ENCODE measurements at regions not wholly inside any gene's neighbourhood (a gene's known extent, or its start where the extent isn't known, plus 50 kb on each side); places are given as distances from the start of the nearest gene placed in this dataset.

DNA sequence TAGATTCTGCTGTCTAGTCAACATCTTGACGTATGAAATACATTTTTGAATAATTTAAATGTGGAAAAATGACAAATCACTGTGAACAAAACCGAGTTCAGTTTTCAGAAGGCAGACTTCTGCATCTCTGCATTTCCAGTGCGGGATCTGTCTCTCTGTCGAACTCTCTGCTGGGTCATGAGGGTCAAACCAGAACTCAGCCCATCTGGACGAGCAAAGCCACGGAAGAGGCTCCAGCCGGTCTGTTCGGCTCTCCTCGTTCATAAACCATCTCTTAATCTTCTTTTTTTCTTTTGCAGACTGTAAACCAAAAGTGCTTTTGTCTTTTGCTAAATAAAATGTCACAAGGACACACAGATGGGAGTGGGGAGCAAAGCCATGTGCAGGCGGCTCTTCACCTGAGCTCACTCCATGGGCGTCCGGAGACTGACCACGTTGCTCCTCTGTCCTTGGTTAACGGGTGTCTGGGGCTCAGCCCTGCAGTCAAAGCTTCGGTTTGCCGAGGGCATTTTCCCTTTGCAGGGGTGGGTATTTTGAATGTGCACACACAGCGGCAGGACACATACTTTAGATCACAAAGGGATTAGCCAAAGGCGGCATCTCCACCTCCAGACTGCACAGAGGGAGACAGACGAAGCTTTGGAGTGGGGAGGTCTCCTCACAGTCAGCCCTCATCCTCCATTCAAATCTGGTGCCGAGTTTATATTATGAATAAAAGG is 737.9 kb upstream of the SALL3 start:
- no peaks in the 10 kb centered on the region for H3K4me1 ChIP-seq (ENCODE audit: insufficient read depth)
- H4K20me1 ChIP-seq (ENCODE audit: insufficient read depth): no peaks in the 10 kb centered on the region
- no peaks in the 10 kb centered on the region for H3K36me3 ChIP-seq (ENCODE audit: low read depth)
- no peak for DNase-seq
- TF ChIP-seq EZH2 (IDR thresholded peaks at IDR 0.05; ENCODE audit: insufficient read depth, poor library complexity, severe bottlenecking): no peak
- no peak for TF ChIP-seq EZH2phosphoT487 (IDR thresholded peaks at IDR 0.05; ENCODE audit: insufficient read depth, low read depth)
- no peaks in the 10 kb centered on the region for H3K9me2 ChIP-seq (ENCODE audit: insufficient read depth)
- 2 to 4% methylated on average over 20 of the region's 20 CpGs for WGBS, 2 experiments (ENCODE audit: low coverage in 1 of 2, low lambda C conversion rate in 2 of 2, missing lambda C conversion rate in 2 of 2)
- H3K79me2 ChIP-seq (ENCODE audit: insufficient read depth): no peaks in the 10 kb centered on the region
- no peak overlapping the region for H3K4me3 ChIP-seq
- H2AFZ ChIP-seq: no peak overlapping the region
- no peak overlapping the region for H3K27ac ChIP-seq
- H3K9ac ChIP-seq: no peak overlapping the region
- H3F3A ChIP-seq (ENCODE audit: insufficient read depth): no peaks in the 10 kb centered on the region
- H3K27me3 ChIP-seq (replicated peaks; ENCODE audit: insufficient read depth): no peaks in the 10 kb centered on the region
- in situ Hi-C loops (cut with MboI): no loop called here
- H3K4me2 ChIP-seq (ENCODE audit: unreplicated experiment): no peak overlapping the region
- no peaks in the 10 kb centered on the region for H3K9me3 ChIP-seq (ENCODE audit: low read depth)

DNA sequence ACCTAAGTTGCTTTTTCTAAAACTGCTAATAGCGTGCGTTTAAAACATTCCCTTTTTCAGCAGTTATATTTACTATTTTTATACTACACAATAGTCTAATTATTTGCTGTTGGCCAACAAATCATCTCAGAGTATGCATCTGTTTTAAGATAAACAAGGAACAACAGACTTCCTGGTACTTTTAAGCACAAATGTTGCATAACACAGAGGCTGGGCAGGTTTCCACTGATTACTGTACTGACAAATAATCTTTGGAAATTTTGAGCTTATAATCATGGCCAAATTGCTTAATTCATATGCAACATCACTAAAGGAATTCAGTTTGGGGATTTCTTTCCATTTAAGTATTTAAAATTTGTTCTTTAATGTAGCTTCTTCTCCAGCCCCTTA is 737.4 kb upstream of the SALL3 start:
- H3K9me2 ChIP-seq (ENCODE audit: insufficient read depth): no peaks in the 10 kb centered on the region
- no peaks in the 10 kb centered on the region for H3K27me3 ChIP-seq (replicated peaks; ENCODE audit: insufficient read depth)
- 0 to 4% methylated on average over 2 of the region's 2 CpGs for WGBS, 2 experiments (ENCODE audit: low coverage in 1 of 2, low lambda C conversion rate in 2 of 2, missing lambda C conversion rate in 2 of 2)
- no peak overlapping the region for H3K9ac ChIP-seq
- H3K4me1 ChIP-seq (ENCODE audit: insufficient read depth): no peaks in the 10 kb centered on the region
- H3K9me3 ChIP-seq (ENCODE audit: low read depth): no peaks in the 10 kb centered on the region
- H2AFZ ChIP-seq: no peak overlapping the region
- H3F3A ChIP-seq (ENCODE audit: insufficient read depth): no peaks in the 10 kb centered on the region
- H4K20me1 ChIP-seq (ENCODE audit: insufficient read depth): no peaks in the 10 kb centered on the region
- no peaks in the 10 kb centered on the region for H3K79me2 ChIP-seq (ENCODE audit: insufficient read depth)
- no peaks in the 10 kb centered on the region for H3K36me3 ChIP-seq (ENCODE audit: low read depth)
- peak overlapping the region; percentile 8; the same call in 1 of the 2 replicates for H3K27ac ChIP-seq
- TF ChIP-seq EZH2 (IDR thresholded peaks at IDR 0.05; ENCODE audit: insufficient read depth, poor library complexity, severe bottlenecking) (no peak), EZH2phosphoT487 (IDR thresholded peaks at IDR 0.05; ENCODE audit: insufficient read depth, low read depth) (no peak)
- peak; percentile 32 for DNase-seq
- no peak overlapping the region for H3K4me2 ChIP-seq (ENCODE audit: unreplicated experiment)
- in situ Hi-C loops (cut with MboI): no loop called here
- no peak overlapping the region for H3K4me3 ChIP-seq

DNA sequence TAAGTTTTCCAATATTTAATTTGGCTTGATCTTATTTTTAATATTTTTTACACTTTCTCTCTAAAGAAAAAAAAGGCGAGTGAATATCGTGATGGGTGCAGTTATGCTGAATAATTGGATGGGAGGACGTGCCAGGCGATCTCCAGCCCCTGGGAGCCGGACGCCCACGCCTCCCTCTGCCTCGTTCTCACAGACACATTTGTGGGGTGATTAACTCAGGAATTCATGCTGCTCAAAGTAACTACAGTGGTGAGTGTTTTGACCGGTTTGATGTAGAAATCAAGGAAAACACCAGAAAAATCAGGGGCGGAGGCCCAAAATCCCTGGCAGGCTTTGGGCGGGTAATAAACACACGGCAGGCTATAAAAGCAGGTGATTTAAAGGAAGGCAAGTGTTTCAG is 736.8 kb upstream of the SALL3 start:
- Histone ChIP-seq H3K4me1 (ENCODE audit: insufficient read depth) (no peaks in the 10 kb centered on the region), H2AFZ (no peak overlapping the region), H3K27ac (peak overlapping the region; percentile 8; the same call in 1 of the 2 replicates), H3K4me2 (ENCODE audit: unreplicated experiment) (no peak overlapping the region), H3K27me3 (replicated peaks; ENCODE audit: insufficient read depth) (no peaks in the 10 kb centered on the region), H3K9me3 (ENCODE audit: low read depth) (no peaks in the 10 kb centered on the region), H3K9ac (no peak overlapping the region), H3K79me2 (ENCODE audit: insufficient read depth) (no peaks in the 10 kb centered on the region), H3F3A (ENCODE audit: insufficient read depth) (no peaks in the 10 kb centered on the region), H4K20me1 (ENCODE audit: insufficient read depth) (no peaks in the 10 kb centered on the region), H3K36me3 (ENCODE audit: low read depth) (no peaks in the 10 kb centered on the region), H3K9me2 (ENCODE audit: insufficient read depth) (no peaks in the 10 kb centered on the region), H3K4me3 (no peak overlapping the region)
- WGBS, 2 experiments (ENCODE audit: low coverage in 1 of 2, low lambda C conversion rate in 2 of 2, missing lambda C conversion rate in 2 of 2): 8 to 16% methylated on average over 12 of the region's 12 CpGs
- in situ Hi-C loops (cut with MboI): no loop called here
- DNase-seq: peak; percentile 11
- TF ChIP-seq EZH2phosphoT487 (IDR thresholded peaks at IDR 0.05; ENCODE audit: insufficient read depth, low read depth) (no peak), EZH2 (IDR thresholded peaks at IDR 0.05; ENCODE audit: insufficient read depth, poor library complexity, severe bottlenecking) (no peak)

DNA sequence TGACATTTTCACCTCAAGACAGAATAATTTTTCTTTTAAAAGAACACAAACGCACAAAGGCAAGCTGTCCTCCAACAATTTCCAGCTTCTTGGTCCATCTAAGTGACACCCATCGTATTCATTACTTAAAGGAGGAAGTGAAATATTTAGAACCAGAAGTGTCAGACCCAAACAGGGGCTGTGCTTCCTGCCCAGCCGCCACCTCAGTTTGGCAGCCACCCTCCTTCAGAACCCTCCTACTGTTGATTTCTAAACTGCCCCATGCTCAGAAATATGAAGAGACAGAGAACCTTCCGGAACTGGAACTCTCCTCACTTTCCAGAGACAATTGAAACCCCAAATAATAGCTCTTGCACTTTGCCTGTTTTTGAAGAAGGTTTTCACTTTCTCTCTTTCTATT is 734.8 kb upstream of the SALL3 start:
- Histone ChIP-seq H3K27me3 (replicated peaks; ENCODE audit: insufficient read depth) (no peaks in the 10 kb centered on the region), H3K9me3 (ENCODE audit: low read depth) (no peaks in the 10 kb centered on the region), H3F3A (ENCODE audit: insufficient read depth) (no peaks in the 10 kb centered on the region), H2AFZ (no peak overlapping the region), H3K4me2 (ENCODE audit: unreplicated experiment) (no peak overlapping the region), H3K79me2 (ENCODE audit: insufficient read depth) (no peaks in the 10 kb centered on the region), H3K27ac (no peak overlapping the region), H3K9me2 (ENCODE audit: insufficient read depth) (no peaks in the 10 kb centered on the region), H3K4me1 (ENCODE audit: insufficient read depth) (no peaks in the 10 kb centered on the region), H3K36me3 (ENCODE audit: low read depth) (no peaks in the 10 kb centered on the region), H4K20me1 (ENCODE audit: insufficient read depth) (no peaks in the 10 kb centered on the region), H3K9ac (no peak overlapping the region), H3K4me3 (no peak overlapping the region)
- 30 to 31% methylated on average over 4 of the region's 4 CpGs for WGBS, 2 experiments (ENCODE audit: low coverage in 1 of 2, low lambda C conversion rate in 2 of 2, missing lambda C conversion rate in 2 of 2)
- TF ChIP-seq EZH2 (IDR thresholded peaks at IDR 0.05; ENCODE audit: insufficient read depth, poor library complexity, severe bottlenecking): no peak
- DNase-seq: no peak
- in situ Hi-C loops (cut with MboI): no loop called here
